HG03457 (cell line): ENCODE measurements at regions not wholly inside any gene's neighbourhood (a gene's known extent, or its start where the extent isn't known, plus 50 kb on each side); places are given as distances from the start of the nearest gene placed in this dataset.

ENCODE experiments used
- ATAC-seq: cut with Tn5 transposase; IDR thresholded peaks from one replicate; pipeline ENCODE4 v1.9.1; 2021; ENCODE audit warnings: moderate number of reproducible peaks; ENCODE audit not compliant: unreplicated experiment

DNA sequence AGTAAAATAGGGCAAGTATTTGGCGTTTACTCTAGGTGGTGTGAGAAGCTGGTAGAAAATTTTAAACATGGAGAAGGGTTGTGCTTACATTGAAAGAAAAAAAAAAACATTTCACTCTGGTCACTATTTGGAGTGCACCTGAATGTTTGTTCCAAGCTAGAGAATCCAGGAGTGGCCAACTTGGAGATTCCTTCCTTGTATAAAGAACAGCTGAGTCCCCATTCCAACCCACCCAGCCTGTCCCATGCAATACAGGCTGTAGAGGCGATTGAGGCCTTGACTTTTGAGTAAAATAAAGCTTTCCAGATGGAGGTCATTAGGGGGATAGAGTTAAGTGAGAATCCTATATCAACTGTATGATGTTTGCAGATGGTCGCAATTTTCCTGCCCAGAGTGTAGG, 203.8 kb upstream of the SYT4 start:
- ATAC-seq = no peak

- ATAC-seq = no peak
Observed at GRCh38 chr18:43482136-43482535, 204.8 kb upstream of the SYT4 start.

DNA sequence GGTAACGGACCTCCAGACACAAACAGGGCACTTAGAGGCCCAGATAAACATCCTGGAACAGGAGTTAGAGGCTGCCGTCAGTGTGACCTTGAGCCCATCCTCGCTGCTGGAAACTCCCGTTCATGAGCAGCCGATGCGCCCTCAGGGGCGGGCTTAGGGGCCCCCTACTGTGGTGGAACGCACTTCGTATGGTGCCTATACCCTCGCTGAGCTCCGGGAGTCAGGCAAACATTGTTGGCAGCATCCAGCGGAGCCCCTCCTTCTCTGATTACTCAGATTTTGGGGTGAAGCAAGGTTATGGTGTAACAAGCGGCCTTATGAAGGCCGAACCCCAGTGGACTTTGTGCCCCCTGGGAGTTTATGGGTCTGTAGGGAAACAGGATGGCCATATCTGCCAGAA, 205.3 kb upstream of the SYT4 start:
- no peak for ATAC-seq

DNA sequence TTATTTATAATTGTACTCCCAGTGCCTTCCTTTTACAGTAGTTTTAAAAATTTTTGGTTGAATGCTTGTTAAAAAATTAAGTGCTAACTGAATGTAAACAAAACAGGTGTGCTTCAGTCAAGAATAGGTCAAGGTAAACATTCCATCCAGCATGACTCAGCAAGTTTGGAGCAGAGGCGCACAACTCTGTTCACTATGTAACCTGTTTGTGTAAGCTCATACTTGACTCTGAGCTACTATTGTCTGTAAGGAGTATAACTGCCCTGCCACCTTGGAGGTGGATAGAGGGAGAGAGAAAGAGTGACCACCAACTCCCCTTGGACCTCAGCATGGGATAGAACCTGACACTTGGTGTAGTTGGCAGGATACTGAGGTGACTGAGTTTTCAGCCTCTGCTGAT, 207.4 kb upstream of the SYT4 start:
- no peak for ATAC-seq

GRCh38 chr18:43485545-43485963, 208.3 kb upstream of the SYT4 start:
- no peak for ATAC-seq

DNA sequence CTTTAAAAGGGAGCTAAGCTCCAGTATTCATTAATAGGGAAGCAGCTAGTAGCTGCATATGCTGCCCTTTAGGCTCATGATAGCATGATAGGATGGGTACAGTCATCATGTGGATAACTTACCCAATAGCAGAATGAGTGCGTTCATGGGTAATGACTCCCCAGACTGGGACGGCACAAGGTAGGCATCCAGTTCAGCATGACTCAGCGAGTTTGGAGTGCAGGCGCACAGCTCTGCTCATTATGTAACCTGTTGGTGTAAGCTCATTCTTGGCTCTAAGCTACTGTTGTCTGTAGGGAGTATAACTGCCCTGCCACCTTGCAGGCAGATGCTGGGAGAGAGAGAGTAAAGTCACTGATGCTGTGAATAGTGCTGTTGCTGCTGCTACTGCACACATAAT, 209.2 kb upstream of the SYT4 start:
- ATAC-seq = no peak

- no peak for ATAC-seq
Observed at GRCh38 chr18:43501099-43501498, 223.8 kb upstream of the SYT4 start.

GRCh38 chr18:43506935-43507334, 229.6 kb upstream of the SYT4 start:
- ATAC-seq = no peak

GRCh38 chr18:43507842-43508481, 230.7 kb upstream of the SYT4 start:
- ATAC-seq = no peak

- ATAC-seq = no peak
Observed at GRCh38 chr18:43514747-43515146, 237.5 kb upstream of the SYT4 start.

DNA sequence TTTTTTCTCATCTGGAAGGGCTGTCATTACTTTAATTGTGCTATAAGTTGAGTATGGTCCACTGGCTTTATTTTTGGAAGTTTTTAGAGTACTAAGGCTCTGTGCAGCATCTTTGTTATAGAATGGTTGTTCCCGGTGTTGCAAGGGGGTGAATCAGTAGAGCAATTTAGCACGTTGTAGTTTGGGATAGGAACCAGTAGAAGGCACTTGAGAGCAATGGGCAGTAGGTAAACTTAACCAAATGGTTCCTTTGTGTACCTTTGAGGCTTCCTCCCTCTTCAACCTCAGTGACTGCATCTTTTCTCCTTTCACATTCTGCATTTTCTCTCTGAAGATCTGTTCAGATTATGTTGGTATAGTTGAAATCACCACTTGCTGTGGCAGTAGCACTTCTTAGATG, 238.2 kb upstream of the SYT4 start:
- no peak for ATAC-seq

DNA sequence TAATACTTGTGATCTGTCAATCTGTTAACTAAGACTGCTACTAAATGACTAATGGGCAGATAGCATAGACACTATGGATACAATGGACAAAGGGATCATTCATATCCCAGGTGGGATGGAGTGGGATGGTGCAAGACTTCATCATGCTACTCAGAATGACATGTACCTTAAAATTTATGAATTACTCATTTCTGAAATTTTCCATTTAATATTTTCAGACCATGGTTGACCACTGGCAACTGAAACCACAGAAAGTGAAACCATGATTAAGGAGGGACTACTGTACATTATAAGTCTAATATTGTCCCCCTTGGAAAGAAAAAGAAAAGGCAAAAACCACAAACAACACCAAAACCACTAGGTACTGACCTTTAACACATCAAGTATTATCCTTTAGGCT, 247.0 kb upstream of the SYT4 start:
- ATAC-seq = no peak

DNA sequence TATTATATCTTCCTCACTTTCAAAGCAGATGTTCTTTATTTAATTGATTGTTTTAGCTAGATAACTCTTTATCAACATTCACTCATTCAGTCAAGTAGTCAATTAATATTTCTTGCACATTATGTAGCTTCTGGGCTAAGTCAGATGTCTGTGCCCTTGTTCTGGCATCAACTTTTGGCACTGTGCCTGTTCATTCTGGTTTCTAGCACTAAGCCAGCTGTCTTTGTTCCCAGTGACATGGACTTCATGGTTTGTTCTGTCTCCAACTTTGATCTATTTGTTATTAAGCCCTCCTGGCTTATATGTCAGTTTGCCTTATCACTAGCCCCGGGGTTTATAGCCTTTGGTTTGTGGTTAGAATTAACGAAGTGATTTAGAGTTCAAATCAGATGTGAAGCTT, 247.9 kb upstream of the SYT4 start:
- ATAC-seq = no peak

GRCh38 chr18:43526426-43527145, 249.3 kb upstream of the SYT4 start:
- no peak for ATAC-seq

GRCh38 chr18:43531438-43531837, 254.1 kb upstream of the SYT4 start:
- ATAC-seq = no peak

DNA sequence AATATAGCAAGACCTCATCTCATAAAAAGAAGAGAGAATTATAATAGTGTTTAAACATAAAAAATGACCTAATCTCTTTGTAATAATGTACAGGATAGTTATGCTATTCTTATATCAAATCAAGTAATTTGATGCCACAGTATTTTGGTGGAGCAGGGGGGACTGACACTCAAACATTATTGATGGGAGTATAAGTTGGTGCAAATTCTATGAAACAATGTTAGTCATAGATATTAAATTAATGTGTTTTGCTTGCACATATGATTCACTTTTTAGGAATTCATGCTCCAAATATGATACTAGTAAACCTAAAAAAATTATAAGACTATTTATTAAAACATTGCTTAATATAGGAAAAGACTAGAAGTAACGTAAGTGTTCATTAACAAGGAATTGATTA, 256.1 kb upstream of the SYT4 start:
- no peak for ATAC-seq

DNA sequence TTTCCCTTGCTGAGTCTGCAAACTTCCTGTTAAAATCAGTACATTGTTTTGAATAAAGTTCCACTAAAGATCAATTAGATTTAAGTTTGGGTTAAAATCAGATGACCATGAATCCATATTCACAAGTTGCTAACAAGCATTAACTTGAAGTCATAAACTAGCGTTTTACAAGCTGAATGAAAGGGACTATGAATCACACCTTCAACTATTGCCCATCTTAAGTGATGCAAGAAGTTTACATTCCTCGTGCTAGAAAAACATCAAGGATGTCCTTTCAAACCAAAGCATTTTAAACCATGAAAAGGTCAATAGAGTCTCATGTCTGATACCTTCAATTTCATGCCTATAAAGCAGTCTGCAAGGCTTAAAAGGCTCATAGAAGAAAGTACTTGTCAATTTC, 257.2 kb upstream of the SYT4 start:
- ATAC-seq = no peak

DNA sequence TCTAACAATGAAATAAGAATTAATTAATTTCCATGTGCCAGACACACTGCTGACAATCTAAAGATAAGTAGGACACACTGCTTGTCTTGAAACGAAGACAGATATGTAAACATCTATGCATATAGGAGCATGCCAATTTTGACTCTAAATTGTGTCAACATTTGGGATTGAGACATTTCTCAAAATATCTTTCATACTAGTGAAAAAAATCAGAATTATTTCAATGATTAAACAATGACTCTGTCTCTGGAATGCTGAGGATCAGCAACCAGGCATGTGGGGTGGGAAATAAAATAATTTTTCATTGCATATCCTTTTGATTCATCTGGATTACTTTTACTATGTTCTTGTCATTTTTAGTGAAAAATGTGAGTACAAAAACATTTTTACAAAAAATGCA, 262.6 kb upstream of the SYT4 start:
- ATAC-seq = no peak

DNA sequence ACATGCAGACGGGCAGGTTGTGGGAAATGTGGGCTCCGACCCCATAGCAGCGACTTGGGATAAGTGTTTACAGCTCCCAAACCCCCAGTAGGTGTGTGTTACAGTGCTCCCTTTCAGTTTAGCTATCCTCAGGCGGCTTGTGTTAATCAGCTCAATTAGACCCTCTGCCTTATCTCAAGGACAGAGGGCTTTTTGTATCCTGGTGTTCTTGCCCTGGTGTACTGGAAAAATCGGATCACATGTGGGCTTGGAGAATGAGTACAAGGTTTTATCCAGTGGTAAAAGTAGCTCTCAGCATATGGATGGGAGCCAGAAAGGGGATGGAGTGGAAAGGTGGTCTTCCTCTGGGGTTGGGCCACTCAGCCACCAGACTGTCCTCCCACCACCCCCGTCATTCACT, 264.7 kb upstream of the SYT4 start:
- ATAC-seq = no peak

- ATAC-seq = no peak
Observed at GRCh38 chr18:43543236-43543635, 265.9 kb upstream of the SYT4 start.

DNA sequence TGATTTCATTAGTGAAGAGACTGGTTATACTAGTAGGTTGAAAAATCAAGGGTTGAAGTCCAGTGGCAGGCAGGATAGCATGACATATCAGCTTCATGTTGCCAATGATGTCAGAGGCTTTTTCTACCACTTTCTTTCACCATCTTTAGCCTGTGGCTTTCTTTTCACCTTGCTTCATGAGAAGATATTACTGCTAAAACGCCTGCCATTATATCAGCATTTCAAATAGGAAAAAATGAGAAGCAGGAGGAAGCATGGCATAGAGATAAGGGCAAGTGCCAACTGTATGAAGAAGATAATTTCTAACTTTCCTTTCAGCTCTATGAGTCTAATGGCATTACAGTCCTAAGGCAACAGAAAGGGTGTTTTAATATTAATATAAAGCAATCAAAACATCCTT, 270.2 kb upstream of the SYT4 start:
- no peak for ATAC-seq

GRCh38 chr18:43559507-43559906, 282.2 kb upstream of the SYT4 start:
- ATAC-seq = no peak

DNA sequence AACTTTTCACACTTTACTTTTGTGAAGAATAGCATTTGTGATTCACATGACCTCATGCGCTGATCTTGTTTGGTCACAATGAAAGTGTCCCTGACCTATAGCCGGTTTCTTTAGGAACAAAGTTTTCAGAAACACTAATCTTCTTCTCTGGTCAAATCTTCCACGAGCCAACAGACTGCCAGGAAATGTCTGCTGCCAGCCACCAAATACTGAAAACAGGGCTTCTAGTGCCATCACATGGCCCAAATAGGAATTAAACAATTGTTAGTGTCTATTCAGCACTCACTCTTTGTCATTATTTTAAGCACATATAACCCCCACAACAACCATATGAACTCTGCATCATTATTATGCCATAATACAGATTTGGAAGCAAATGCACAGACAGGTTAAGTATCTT, 286.5 kb upstream of the SYT4 start:
- no peak for ATAC-seq
